Activated naive CD8-positive, alpha-beta T cell treated with anti-CD3 and anti-CD28 coated beads for 36 hours (primary cell): ENCODE measurements at regions not wholly inside any gene's neighbourhood (a gene's known extent, or its start where the extent isn't known, plus 50 kb on each side); places are given as distances from the start of the nearest gene placed in this dataset.
A peak's percentile ranks its signal among the peaks of the same experiment; 100 is the strongest.

ENCODE experiments used
- DNase-seq: peaks from one replicate; pipeline ENCODE4 v3.0.0; 2021
- H3K27ac Mint-ChIP-seq: one replicate; pipeline ENCODE4 v1.8.0; 2022; ENCODE audit warnings: mild to moderate bottlenecking, moderate library complexity, mixed read lengths
- H3K27me3 Mint-ChIP-seq: one replicate; pipeline ENCODE4 v1.8.0; 2022; ENCODE audit warnings: mild to moderate bottlenecking, mixed read lengths
- H3K36me3 Mint-ChIP-seq: one replicate; pipeline ENCODE4 v1.8.0; 2021; ENCODE audit warnings: mild to moderate bottlenecking, mixed read lengths
- H3K4me1 Mint-ChIP-seq: one replicate; pipeline ENCODE4 v1.8.0; 2021; ENCODE audit warnings: mixed read lengths
- H3K4me3 Mint-ChIP-seq: one replicate; pipeline ENCODE4 v1.8.0; 2022; ENCODE audit warnings: mild to moderate bottlenecking, moderate library complexity, mixed read lengths
- H3K9me3 Mint-ChIP-seq: one replicate; pipeline ENCODE4 v1.8.0; 2022; ENCODE audit warnings: mixed read lengths

- peaks cover 14% of the 10 kb centered on the region for H3K9me3 Mint-ChIP-seq
- DNase-seq, result no peak
- no peak overlapping the region for H3K4me3 Mint-ChIP-seq
- peaks cover 25% of the 10 kb centered on the region for H3K36me3 Mint-ChIP-seq
- H3K27me3 Mint-ChIP-seq, result no peaks in the 10 kb centered on the region
- no peak overlapping the region for H3K27ac Mint-ChIP-seq
- H3K4me1 Mint-ChIP-seq, result peaks cover 30% of the 10 kb centered on the region
Measured at GRCh38 chr2:64704161-64704560, 50.4 kb upstream of the SERTAD2 start.

- Mint-ChIP-seq H3K36me3 (peaks cover 21% of the 10 kb centered on the region), H3K4me1 (peaks cover 23% of the 10 kb centered on the region), H3K4me3 (no peak overlapping the region), H3K27ac (no peak overlapping the region), H3K27me3 (no peaks in the 10 kb centered on the region), H3K9me3 (peaks cover 11% of the 10 kb centered on the region)
- no peak for DNase-seq
Measured at GRCh38 chr2:64704996-64705395, 51.3 kb upstream of the SERTAD2 start.

DNA sequence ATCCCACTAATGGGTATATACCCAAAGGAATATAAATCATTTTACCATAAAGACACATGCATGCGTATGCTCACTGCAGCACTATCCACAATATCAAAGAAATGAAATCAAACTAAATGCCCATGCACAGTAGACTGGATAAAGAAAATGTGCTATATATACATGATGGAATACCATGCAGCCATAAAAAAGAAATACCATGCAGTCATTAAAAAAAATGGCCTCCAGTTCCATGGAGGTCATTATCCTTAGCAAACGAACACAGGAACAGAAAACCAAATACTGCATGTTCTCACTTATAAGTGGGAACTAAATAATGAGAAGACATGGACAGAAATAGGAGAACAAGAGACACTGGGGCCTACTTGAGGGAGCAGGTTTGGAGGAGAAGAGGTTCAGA is 53.6 kb upstream of the SERTAD2 start:
- H3K27me3 Mint-ChIP-seq, result no peaks in the 10 kb centered on the region
- H3K9me3 Mint-ChIP-seq, result peaks cover 8% of the 10 kb centered on the region
- no peak overlapping the region for H3K4me3 Mint-ChIP-seq
- peaks cover 22% of the 10 kb centered on the region for H3K4me1 Mint-ChIP-seq
- no peak for DNase-seq
- no peak overlapping the region for H3K27ac Mint-ChIP-seq
- H3K36me3 Mint-ChIP-seq, result peaks cover 18% of the 10 kb centered on the region

DNA sequence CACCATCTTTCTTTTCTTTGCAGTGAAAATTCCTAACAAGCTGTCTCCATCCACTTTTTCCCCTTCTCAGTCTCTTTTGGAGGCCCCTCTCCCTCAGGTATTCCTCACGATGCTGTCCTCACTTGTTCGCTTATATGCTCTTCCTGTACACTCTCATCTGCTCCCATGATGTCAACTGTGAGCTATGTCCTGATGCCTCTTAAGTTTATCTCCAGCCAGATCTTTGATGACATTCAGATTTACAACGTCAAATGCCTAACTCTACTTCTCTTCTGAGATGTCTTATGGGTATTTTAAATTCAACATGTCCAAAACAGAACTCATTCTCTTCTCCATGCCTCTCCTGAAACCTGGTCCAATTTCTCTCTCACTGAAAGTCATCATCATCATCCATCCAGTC is 55.1 kb upstream of the SERTAD2 start:
- H3K27me3 Mint-ChIP-seq, result no peaks in the 10 kb centered on the region
- H3K4me3 Mint-ChIP-seq, result no peak overlapping the region
- DNase-seq, result no peak
- peaks cover 18% of the 10 kb centered on the region for H3K36me3 Mint-ChIP-seq
- no peak overlapping the region for H3K27ac Mint-ChIP-seq
- H3K4me1 Mint-ChIP-seq, result peaks cover 25% of the 10 kb centered on the region
- peaks cover 8% of the 10 kb centered on the region for H3K9me3 Mint-ChIP-seq

GRCh38 chr2:64711252-64711800 is 57.6 kb upstream of the SERTAD2 start:
- Mint-ChIP-seq H3K27ac (peak overlapping the region; percentile 2), H3K27me3 (no peaks in the 10 kb centered on the region), H3K36me3 (peaks cover 14% of the 10 kb centered on the region), H3K4me1 (peaks cover 18% of the 10 kb centered on the region), H3K4me3 (no peak overlapping the region), H3K9me3 (peaks cover 8% of the 10 kb centered on the region)
- DNase-seq, result no peak

GRCh38 chr2:64713686-64714085 is 60.0 kb upstream of the SERTAD2 start:
- DNase-seq, result no peak
- H3K9me3 Mint-ChIP-seq, result no peaks in the 10 kb centered on the region
- no peak overlapping the region for H3K27ac Mint-ChIP-seq
- peaks cover 19% of the 10 kb centered on the region for H3K4me1 Mint-ChIP-seq
- no peak overlapping the region for H3K4me3 Mint-ChIP-seq
- H3K36me3 Mint-ChIP-seq, result peaks cover 4% of the 10 kb centered on the region
- no peaks in the 10 kb centered on the region for H3K27me3 Mint-ChIP-seq

GRCh38 chr2:64716569-64716968 is 62.9 kb upstream of the SERTAD2 start:
- no peak for DNase-seq
- Mint-ChIP-seq H3K36me3 (peaks cover 1% of the 10 kb centered on the region), H3K27me3 (no peaks in the 10 kb centered on the region), H3K4me3 (no peak overlapping the region), H3K9me3 (no peaks in the 10 kb centered on the region), H3K27ac (no peak overlapping the region), H3K4me1 (peaks cover 20% of the 10 kb centered on the region)

DNA sequence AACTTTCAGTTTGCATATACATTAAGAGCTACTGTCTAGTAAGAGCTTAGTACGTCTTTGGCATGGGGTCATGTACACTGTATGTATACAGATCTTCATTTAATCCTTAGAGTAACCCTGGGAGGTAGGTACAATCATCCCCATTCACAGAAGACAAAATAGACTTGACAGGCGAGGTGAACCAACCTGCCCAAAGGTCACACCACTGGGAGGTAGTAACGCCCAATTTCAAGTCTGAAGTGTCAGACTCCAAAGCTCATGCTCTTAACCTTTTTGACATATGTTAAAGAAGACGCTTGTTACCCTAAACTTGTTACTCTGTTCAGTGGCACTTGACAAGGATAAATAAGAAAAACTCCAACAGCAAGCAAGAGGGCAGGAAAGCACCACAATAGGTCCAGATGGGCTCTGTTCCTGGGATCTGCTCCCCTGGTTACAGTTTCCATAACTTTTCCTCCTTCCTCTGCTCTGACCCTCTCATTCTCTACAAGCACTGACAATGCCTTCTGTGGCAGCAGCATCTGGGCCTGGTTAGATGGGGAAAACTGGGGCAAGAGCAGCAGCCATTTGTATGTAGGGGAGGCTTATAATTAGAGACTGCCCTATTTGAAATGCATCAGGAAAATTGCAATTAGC is 64.7 kb upstream of the SERTAD2 start:
- no peaks in the 10 kb centered on the region for H3K9me3 Mint-ChIP-seq
- peaks cover 17% of the 10 kb centered on the region for H3K4me1 Mint-ChIP-seq
- no peak for DNase-seq
- H3K36me3 Mint-ChIP-seq, result peaks cover 1% of the 10 kb centered on the region
- no peak overlapping the region for H3K4me3 Mint-ChIP-seq
- H3K27ac Mint-ChIP-seq, result no peak overlapping the region
- no peaks in the 10 kb centered on the region for H3K27me3 Mint-ChIP-seq

DNA sequence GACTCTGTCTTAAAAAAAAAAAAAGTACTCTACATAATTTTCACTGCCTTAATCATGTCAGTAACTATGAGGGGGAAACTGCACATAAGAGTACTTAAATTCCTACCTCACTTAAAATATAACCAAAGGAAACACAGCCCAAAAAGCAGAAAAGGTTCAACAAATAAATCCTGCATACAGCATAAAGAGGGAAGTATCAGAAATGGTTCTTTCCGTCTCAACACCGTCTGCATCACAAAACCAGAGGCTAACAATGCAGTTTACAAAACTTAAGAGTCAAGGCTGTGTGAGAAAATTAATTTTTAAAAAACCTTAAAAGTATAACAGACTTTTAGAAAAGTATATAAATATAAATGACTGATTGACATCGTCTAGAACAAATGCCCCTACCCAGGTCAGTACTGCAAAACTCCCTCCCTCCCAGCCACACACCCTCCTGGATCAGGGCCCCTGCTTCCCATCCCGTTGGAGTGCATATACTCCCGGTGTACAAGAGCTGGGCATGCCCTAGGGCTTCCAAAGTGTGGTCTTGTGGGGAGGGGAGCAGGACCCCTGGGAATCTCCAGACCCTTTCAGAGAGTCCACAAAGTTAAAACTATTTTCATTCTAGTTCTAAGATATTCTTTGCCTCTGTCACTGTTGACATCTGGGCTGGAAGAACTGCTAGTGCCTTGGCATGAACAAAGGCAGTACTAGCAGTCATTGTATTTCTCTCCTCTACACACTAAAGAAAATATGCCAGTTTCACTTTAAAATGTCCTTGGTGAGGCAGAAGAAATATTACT is 67.0 kb upstream of the SERTAD2 start:
- peaks cover 4% of the 10 kb centered on the region for H3K36me3 Mint-ChIP-seq
- no peak overlapping the region for H3K4me3 Mint-ChIP-seq
- H3K9me3 Mint-ChIP-seq, result no peaks in the 10 kb centered on the region
- no peak for DNase-seq
- no peaks in the 10 kb centered on the region for H3K27me3 Mint-ChIP-seq
- no peak overlapping the region for H3K27ac Mint-ChIP-seq
- peaks cover 19% of the 10 kb centered on the region for H3K4me1 Mint-ChIP-seq

- no peak for DNase-seq
- Mint-ChIP-seq H3K27ac (no peak overlapping the region), H3K36me3 (peaks cover 4% of the 10 kb centered on the region), H3K4me3 (no peak overlapping the region), H3K9me3 (no peaks in the 10 kb centered on the region), H3K27me3 (no peaks in the 10 kb centered on the region), H3K4me1 (peaks cover 22% of the 10 kb centered on the region)
Measured at GRCh38 chr2:64721320-64721623, 67.6 kb upstream of the SERTAD2 start.

GRCh38 chr2:64722291-64723044 is 68.8 kb upstream of the SERTAD2 start:
- Mint-ChIP-seq H3K4me1 (peaks cover 33% of the 10 kb centered on the region), H3K4me3 (no peak overlapping the region), H3K36me3 (peaks cover 4% of the 10 kb centered on the region), H3K27me3 (no peaks in the 10 kb centered on the region), H3K9me3 (no peaks in the 10 kb centered on the region), H3K27ac (no peak overlapping the region)
- DNase-seq, result no peak

- Mint-ChIP-seq H3K9me3 (no peaks in the 10 kb centered on the region), H3K27ac (peak overlapping the region; percentile 78)
- no peak for DNase-seq
Measured at GRCh38 chr2:64727013-64727767, 73.5 kb upstream of the SERTAD2 start.

GRCh38 chr2:64727843-64728463 is 74.2 kb upstream of the SERTAD2 start:
- no peak overlapping the region for H3K4me3 Mint-ChIP-seq
- peak overlapping the region; percentile 78 for H3K27ac Mint-ChIP-seq
- no peak for DNase-seq
- H3K4me1 Mint-ChIP-seq, result peaks cover 60% of the 10 kb centered on the region
- H3K36me3 Mint-ChIP-seq, result peaks cover 7% of the 10 kb centered on the region
- no peaks in the 10 kb centered on the region for H3K27me3 Mint-ChIP-seq
- no peaks in the 10 kb centered on the region for H3K9me3 Mint-ChIP-seq

More at GRCh38 chr2:64727013-64727767, 73.5 kb upstream of the SERTAD2 start:
- peaks cover 7% of the 10 kb centered on the region for H3K36me3 Mint-ChIP-seq
- H3K4me3 Mint-ChIP-seq, result peak overlapping the region; percentile 40
- no peaks in the 10 kb centered on the region for H3K27me3 Mint-ChIP-seq
- peaks cover 57% of the 10 kb centered on the region for H3K4me1 Mint-ChIP-seq

GRCh38 chr2:64730551-64731262 is 77.0 kb upstream of the SERTAD2 start:
- Mint-ChIP-seq H3K27me3 (no peaks in the 10 kb centered on the region), H3K4me3 (peak overlapping the region; percentile 83), H3K9me3 (no peaks in the 10 kb centered on the region), H3K36me3 (peaks cover 24% of the 10 kb centered on the region), H3K27ac (peak overlapping the region; percentile 98), H3K4me1 (peaks cover 66% of the 10 kb centered on the region)
- peak; percentile 30 for DNase-seq
